ENCODE measurements at regions not wholly inside any gene's neighbourhood (a gene's known extent, or its start where the extent isn't known, plus 50 kb on each side); places are given as distances from the start of the nearest gene placed in this dataset.

GRCh38 chr10:128222332-128222849 is 96.2 kb upstream of the MKI67 start:
- TF ChIP-seq CTCF (IDR thresholded peaks at IDR 0.05; ENCODE audit: low read length) (no peak), EZH2 (IDR thresholded peaks at IDR 0.05; ENCODE audit: borderline replicate concordance, low read length) (no peak)
